ENCODE measurements at regions not wholly inside any gene's neighbourhood (a gene's known extent, or its start where the extent isn't known, plus 50 kb on each side); places are given as distances from the start of the nearest gene placed in this dataset.

- Histone ChIP-seq H3K4me3 (ENCODE audit: low read length in 3 of 3) (no peak overlapping the region), H3K27me3 (ENCODE audit: control insufficient read depth, insufficient read depth, low read length) (no peaks in the 10 kb centered on the region), H3K4me1 (ENCODE audit: control insufficient read depth in 2 of 3, insufficient read depth in 2 of 3, low read depth in 1 of 3, low read length in 3 of 3) (no peaks in the 10 kb centered on the region), H3K27ac (ENCODE audit: low read depth in 2 of 2, low read length in 2 of 2) (no peak overlapping the region), H3K9me3 (ENCODE audit: control insufficient read depth in 2 of 3, insufficient read depth in 1 of 3, low read length in 3 of 3) (no peaks in the 10 kb centered on the region), H3K36me3 (ENCODE audit: control insufficient read depth in 2 of 3, insufficient read depth in 3 of 3, low read length in 3 of 3) (no peaks in the 10 kb centered on the region), H3K9ac (ENCODE audit: low read length in 3 of 3) (no peak overlapping the region)
- DNase-seq (no peak), FAIRE-seq (no peak)
- intact Hi-C loops (cut with DNase I): no loop called here
- TF ChIP-seq, protein P1, sequence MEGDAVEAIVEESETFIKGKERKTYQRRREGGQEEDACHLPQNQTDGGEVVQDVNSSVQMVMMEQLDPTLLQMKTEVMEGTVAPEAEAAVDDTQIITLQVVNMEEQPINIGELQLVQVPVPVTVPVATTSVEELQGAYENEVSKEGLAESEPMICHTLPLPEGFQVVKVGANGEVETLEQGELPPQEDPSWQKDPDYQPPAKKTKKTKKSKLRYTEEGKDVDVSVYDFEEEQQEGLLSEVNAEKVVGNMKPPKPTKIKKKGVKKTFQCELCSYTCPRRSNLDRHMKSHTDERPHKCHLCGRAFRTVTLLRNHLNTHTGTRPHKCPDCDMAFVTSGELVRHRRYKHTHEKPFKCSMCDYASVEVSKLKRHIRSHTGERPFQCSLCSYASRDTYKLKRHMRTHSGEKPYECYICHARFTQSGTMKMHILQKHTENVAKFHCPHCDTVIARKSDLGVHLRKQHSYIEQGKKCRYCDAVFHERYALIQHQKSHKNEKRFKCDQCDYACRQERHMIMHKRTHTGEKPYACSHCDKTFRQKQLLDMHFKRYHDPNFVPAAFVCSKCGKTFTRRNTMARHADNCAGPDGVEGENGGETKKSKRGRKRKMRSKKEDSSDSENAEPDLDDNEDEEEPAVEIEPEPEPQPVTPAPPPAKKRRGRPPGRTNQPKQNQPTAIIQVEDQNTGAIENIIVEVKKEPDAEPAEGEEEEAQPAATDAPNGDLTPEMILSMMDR (IDR thresholded peaks at IDR 0.05; ENCODE audit: borderline replicate concordance, extremely low read depth, insufficient read depth): no peak
These were observed 89.0 kb downstream of the GCNT4 start for GRCh38 chr5:74963407-74963806.

DNA sequence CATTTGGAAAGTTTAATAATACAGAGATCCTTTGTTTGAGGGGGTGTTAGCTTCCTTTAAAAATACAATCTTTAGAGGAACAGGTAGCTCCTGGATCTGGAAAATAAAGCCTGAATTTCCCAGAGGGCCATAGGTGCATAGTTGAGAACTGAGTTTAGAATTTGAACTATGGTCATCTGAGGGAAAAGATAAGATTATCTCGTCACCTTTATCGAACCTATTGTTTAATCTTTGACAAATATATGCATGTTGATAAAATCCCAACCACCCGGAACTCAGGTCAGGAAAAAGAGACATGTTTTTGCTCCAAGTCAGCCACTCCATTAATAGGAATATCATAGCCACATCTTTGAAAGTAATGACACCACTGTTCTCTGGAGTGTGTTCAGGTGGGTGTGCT lies 91.7 kb upstream of the FAM169A start:
- Histone ChIP-seq H3K36me3 (ENCODE audit: control insufficient read depth in 2 of 3, insufficient read depth in 3 of 3, low read length in 3 of 3) (no peaks in the 10 kb centered on the region), H3K27me3 (ENCODE audit: control insufficient read depth, insufficient read depth, low read length) (no peaks in the 10 kb centered on the region), H3K27ac (ENCODE audit: low read depth in 2 of 2, low read length in 2 of 2) (no peak overlapping the region), H3K9me3 (ENCODE audit: control insufficient read depth in 2 of 3, insufficient read depth in 1 of 3, low read length in 3 of 3) (no peaks in the 10 kb centered on the region), H3K9ac (ENCODE audit: low read length in 3 of 3) (no peak overlapping the region), H3K4me3 (ENCODE audit: low read length in 3 of 3) (no peak overlapping the region), H3K4me1 (ENCODE audit: control insufficient read depth in 2 of 3, insufficient read depth in 2 of 3, low read depth in 1 of 3, low read length in 3 of 3) (peaks cover 0 to 9% (median 9%) of the 10 kb centered on the region in 3 donors)
- intact Hi-C loops (cut with DNase I): no loop called here
- FAIRE-seq (no peak), DNase-seq (no peak)
- TF ChIP-seq, protein P1 (IDR thresholded peaks at IDR 0.05; ENCODE audit: borderline replicate concordance, extremely low read depth, insufficient read depth): no peak

- no peak for DNase-seq
- Histone ChIP-seq H3K9ac (ENCODE audit: low read length in 3 of 3) (no peak overlapping the region), H3K9me3 (ENCODE audit: control insufficient read depth in 2 of 3, insufficient read depth in 1 of 3, low read length in 3 of 3) (no peaks in the 10 kb centered on the region), H3K4me1 (ENCODE audit: control insufficient read depth in 2 of 3, insufficient read depth in 2 of 3, low read depth in 1 of 3, low read length in 3 of 3) (peaks cover 0 to 9% (median 9%) of the 10 kb centered on the region in 3 donors), H3K27ac (ENCODE audit: low read depth in 2 of 2, low read length in 2 of 2) (peak overlapping the region in 1 of 2 donors; percentile 14), H3K4me3 (ENCODE audit: low read length in 3 of 3) (no peak overlapping the region), H3K36me3 (ENCODE audit: control insufficient read depth in 2 of 3, insufficient read depth in 3 of 3, low read length in 3 of 3) (no peaks in the 10 kb centered on the region), H3K27me3 (ENCODE audit: control insufficient read depth, insufficient read depth, low read length) (no peaks in the 10 kb centered on the region)
- no peak for FAIRE-seq
- TF ChIP-seq, protein P1 (IDR thresholded peaks at IDR 0.05; ENCODE audit: borderline replicate concordance, extremely low read depth, insufficient read depth): no peak
- intact Hi-C loops (cut with DNase I): no loop called here
These were observed 91.0 kb upstream of the FAM169A start for GRCh38 chr5:74957029-74957784.
